Esophagus muscularis mucosa (tissue), 4 donors: ENCODE measurements at regions not wholly inside any gene's neighbourhood (a gene's known extent, or its start where the extent isn't known, plus 50 kb on each side); places are given as distances from the start of the nearest gene placed in this dataset.
"Not testable (repeated sequence)": the region's sequence is repeated elsewhere in the genome, so short reads cannot be mapped to it uniquely, and the experiment has no call there.

Source experiments
- DNase-seq: peaks from one replicate; pipeline ENCODE4 v3.0.0-alpha.2; 2017; ENCODE audit errors: extremely low spot score
- H3K27ac ChIP-seq, 4 donors: fragments of 200-600 bp; sonication (generic); replicated peaks in 1 of 4; 1 replicate in 3 of 4; 2 replicates in 1 of 4; pipeline ENCODE4 v1.5.1; 2016 to 2019; ENCODE audit warnings: mild to moderate bottlenecking in 1 of 4
- H3K27me3 ChIP-seq, 4 donors: fragments of 200-600 bp; sonication (generic); one replicate each; pipeline versions ENCODE4 v1.5.1 to v1.6.0; 2016 to 2019
- H3K36me3 ChIP-seq, 4 donors: fragments of 200-600 bp; sonication (generic); one replicate each; pipeline ENCODE4 v1.5.1; 2016 to 2019
- H3K4me1 ChIP-seq, 4 donors: fragments of 200-600 bp; sonication (generic); one replicate each; pipeline ENCODE4 v1.5.1; 2016 to 2019
- H3K4me3 ChIP-seq, 4 donors: fragments of 200-600 bp; sonication (generic); 1 replicate in 2 of 4; 2 replicates in 2 of 4; pipeline ENCODE4 v1.5.1; 2016 to 2019; ENCODE audit warnings: mild to moderate bottlenecking in 4 of 4, moderate library complexity in 1 of 4
- H3K9me3 ChIP-seq, 4 donors: fragments of 200-600 bp; sonication (generic); 1 replicate in 3 of 4; 2 replicates in 1 of 4; pipeline ENCODE4 v1.5.1; 2016 to 2019
- CTCF ChIP-seq, 3 experiments: fragments of 200-600 bp in 2 of 3; fragments of 450-650 bp in 1 of 3; sonication (generic) in 2 of 3; IDR thresholded peaks; one replicate each; pipeline ENCODE4 v1.5.1; 2017 to 2019; ENCODE audit warnings: antibody characterized with exemption in 3 of 3, mild to moderate bottlenecking in 2 of 3, moderate library complexity in 1 of 3
- EP300 ChIP-seq: sonication (generic); formaldehyde crosslinking; IDR thresholded peaks from one replicate; pipeline ENCODE4 v1.6.1; 2017; ENCODE audit warnings: antibody characterized with exemption
- POLR2A ChIP-seq: fragments of 450-650 bp; IDR thresholded peaks from one replicate; pipeline ENCODE4 v1.6.1; 2017; ENCODE audit warnings: antibody characterized with exemption, moderate library complexity, mild to moderate bottlenecking, low read depth
- POLR2AphosphoS5 ChIP-seq, 2 donors: sonication (generic); formaldehyde crosslinking; IDR thresholded peaks; one replicate each; pipeline ENCODE4 v1.6.1; 2017; ENCODE audit warnings: antibody characterized with exemption in 2 of 2
- WGBS: methylation state at CpG from one replicate; pipeline ENCODE4 v1.1.5; 2018; 5-methylcytosine and 5-hydroxymethylcytosine counted together
- intact Hi-C: fragments of 100-400 bp; cut with DNase I; formaldehyde crosslinking; loops from one replicate; pipeline ENCODE4 v1.15.1; 2023

- Histone ChIP-seq H3K4me3 (no peak overlapping the region), H3K9me3 (no peaks in the 10 kb centered on the region), H3K27me3 (no peaks in the 10 kb centered on the region), H3K27ac (no peak overlapping the region), H3K36me3 (no peaks in the 10 kb centered on the region), H3K4me1 (peaks cover 10 to 22% (median 13%) of the 10 kb centered on the region in 4 donors)
- intact Hi-C loops, result no loop called here
- DNase-seq, result no peak
- 35% methylated on average over 12 of the region's 12 CpGs for WGBS
- TF ChIP-seq POLR2A (no peak), EP300 (no peak)
Observed at GRCh38 chr18:10100941-10101701, 187.3 kb downstream of the VAPA start.

DNA sequence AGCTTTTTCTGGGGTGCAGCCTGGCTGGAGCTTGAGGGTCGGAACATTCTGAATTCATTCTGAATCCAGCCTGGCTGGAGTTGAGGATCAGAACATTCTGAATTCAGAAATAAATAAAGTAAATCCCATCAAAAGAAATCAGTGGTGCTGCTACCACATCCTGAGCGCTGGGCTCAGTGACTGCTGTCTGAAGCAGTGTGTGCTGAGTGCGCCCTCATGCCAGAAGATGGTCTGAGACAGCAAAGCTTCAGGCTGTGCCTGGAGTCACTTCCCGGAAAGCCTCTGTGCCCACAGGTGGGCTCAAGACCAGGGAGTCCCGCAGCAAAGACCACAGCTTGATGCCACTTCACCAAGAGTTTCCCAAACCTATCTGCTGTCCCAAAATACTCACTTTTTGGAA, 187.9 kb downstream of the VAPA start:
- Histone ChIP-seq H3K27me3 (no peaks in the 10 kb centered on the region), H3K27ac (no peak overlapping the region), H3K4me3 (no peak overlapping the region), H3K4me1 (peaks cover 10 to 22% (median 13%) of the 10 kb centered on the region in 4 donors), H3K36me3 (no peaks in the 10 kb centered on the region), H3K9me3 (no peaks in the 10 kb centered on the region)
- no peak for DNase-seq
- intact Hi-C loops, result no loop called here
- no peak for TF ChIP-seq EP300
- no peak for TF ChIP-seq POLR2A
- no peak for TF ChIP-seq POLR2AphosphoS5 (IDR thresholded peaks at IDR 0.05)
- TF ChIP-seq CTCF (IDR thresholded peaks at IDR 0.05), result no peak
- 98% methylated on average over 5 of the region's 5 CpGs for WGBS

DNA sequence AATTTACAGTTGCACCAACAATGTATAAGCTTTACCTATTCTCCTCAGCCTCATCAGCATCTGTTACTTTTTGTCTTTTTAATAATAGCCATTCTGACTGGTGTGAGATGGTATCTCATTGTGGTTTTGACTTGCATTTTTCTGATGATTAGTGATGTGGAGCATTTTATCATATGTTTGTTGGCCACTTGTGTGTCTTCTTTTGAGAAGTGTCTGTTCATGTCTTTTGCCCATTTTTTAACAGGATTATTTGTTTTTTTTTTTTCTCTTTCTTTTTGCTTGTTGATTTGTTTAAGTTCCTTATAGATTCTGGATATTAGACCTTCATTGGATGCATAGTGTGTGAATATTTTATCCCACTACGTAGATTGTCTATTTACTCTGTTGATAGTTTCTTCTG, 191.3 kb downstream of the VAPA start:
- H3K27ac ChIP-seq, H3K27me3 ChIP-seq, intact Hi-C loops, H3K9me3 ChIP-seq, H3K4me3 ChIP-seq, DNase-seq, H3K36me3 ChIP-seq: not testable (repeated sequence)
- peaks cover 10 to 22% (median 13%) of the 10 kb centered on the region in 4 donors for H3K4me1 ChIP-seq
- 0% methylated on average over 1 of the region's 1 CpG for WGBS

- Histone ChIP-seq H3K27me3 (no peaks in the 10 kb centered on the region), H3K27ac (no peak overlapping the region)
Observed at GRCh38 chr18:10111191-10111590, 197.4 kb downstream of the VAPA start.

DNA sequence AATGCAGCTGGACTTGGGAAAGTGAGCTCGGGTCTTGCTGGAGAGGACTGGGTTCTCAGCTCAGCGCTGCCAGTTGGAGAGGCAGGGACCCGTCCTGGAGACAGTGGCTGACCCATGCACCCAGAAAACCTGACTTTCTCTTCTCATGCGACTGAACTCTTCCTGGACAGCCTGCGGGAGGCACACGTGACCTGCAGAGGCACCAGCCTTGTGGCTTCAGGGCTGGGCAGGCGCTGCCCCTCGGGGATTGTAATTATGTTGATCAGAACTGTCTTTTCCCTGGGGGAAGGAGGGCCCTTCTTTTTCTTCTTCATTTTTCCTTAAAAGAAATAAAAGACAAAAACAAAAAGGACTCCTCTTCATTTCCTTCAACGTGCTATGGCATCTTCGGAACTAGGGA, 198.1 kb downstream of the VAPA start:
- TF ChIP-seq CTCF (IDR thresholded peaks at IDR 0.05) (no peak), POLR2AphosphoS5 (IDR thresholded peaks at IDR 0.05) (no peak), EP300 (no peak), POLR2A (no peak)
- Histone ChIP-seq H3K27me3 (no peaks in the 10 kb centered on the region), H3K9me3 (no peaks in the 10 kb centered on the region), H3K4me1 (no peaks in the 10 kb centered on the region), H3K27ac (no peak overlapping the region), H3K36me3 (no peaks in the 10 kb centered on the region), H3K4me3 (no peak overlapping the region)
- WGBS, result 86% methylated on average over 10 of the region's 10 CpGs
- intact Hi-C loops, result no loop called here
- no peak for DNase-seq

More at GRCh38 chr18:10111191-10111590, 197.4 kb downstream of the VAPA start:
- DNase-seq, result no peak
- TF ChIP-seq EP300, result no peak
- TF ChIP-seq POLR2A, result no peak
- no peak for TF ChIP-seq POLR2AphosphoS5 (IDR thresholded peaks at IDR 0.05)
- no peak for TF ChIP-seq CTCF (IDR thresholded peaks at IDR 0.05)
- Histone ChIP-seq H3K36me3 (no peaks in the 10 kb centered on the region), H3K4me1 (no peaks in the 10 kb centered on the region), H3K4me3 (no peak overlapping the region), H3K9me3 (no peaks in the 10 kb centered on the region)
- WGBS, result 91% methylated on average over 1 of the region's 1 CpG
- intact Hi-C loops, result no loop called here
